ENCODE measurements at regions not wholly inside any gene's neighbourhood (a gene's known extent, or its start where the extent isn't known, plus 50 kb on each side); places are given as distances from the start of the nearest gene placed in this dataset.

GRCh38 chr11:19344661-19345518, 104.1 kb upstream of the E2F8 start:
- no peak for TF ChIP-seq CTCF (conservative IDR thresholded peaks at IDR 0.05)
- H3K27ac ChIP-seq = no peak overlapping the region

- no peak overlapping the region for H3K27ac ChIP-seq
- TF ChIP-seq CTCF (conservative IDR thresholded peaks at IDR 0.05) = no peak
These were observed 101.3 kb upstream of the E2F8 start for GRCh38 chr11:19342036-19342435.

- no peak overlapping the region for H3K27ac ChIP-seq
These were observed 97.6 kb upstream of the E2F8 start for GRCh38 chr11:19338375-19338774.

GRCh38 chr11:19337779-19338178, 97.0 kb upstream of the E2F8 start:
- H3K27ac ChIP-seq = no peak overlapping the region
- TF ChIP-seq CTCF (conservative IDR thresholded peaks at IDR 0.05) = no peak

More at GRCh38 chr11:19338375-19338774, 97.6 kb upstream of the E2F8 start:
- no peak for TF ChIP-seq CTCF (conservative IDR thresholded peaks at IDR 0.05)

- no peak for TF ChIP-seq CTCF (conservative IDR thresholded peaks at IDR 0.05)
- H3K27ac ChIP-seq = no peak overlapping the region
These were observed 95.6 kb upstream of the E2F8 start for GRCh38 chr11:19336331-19336730.

- no peak for TF ChIP-seq CTCF (conservative IDR thresholded peaks at IDR 0.05)
- H3K27ac ChIP-seq = no peak overlapping the region
These were observed 91.7 kb upstream of the E2F8 start for GRCh38 chr11:19332476-19332875.

- TF ChIP-seq CTCF (conservative IDR thresholded peaks at IDR 0.05) = no peak
These were observed 89.7 kb upstream of the E2F8 start for GRCh38 chr11:19330416-19330815.

More at GRCh38 chr11:19330416-19330815, 89.7 kb upstream of the E2F8 start:
- no peak overlapping the region for H3K27ac ChIP-seq
